NCI-H2081 treated with DMSO at 0.1 percent for 48 hours (cell line): ENCODE measurements at regions not wholly inside any gene's neighbourhood (a gene's known extent, or its start where the extent isn't known, plus 50 kb on each side); places are given as distances from the start of the nearest gene placed in this dataset.

Experiments used
- DNase-seq: peaks from one replicate; lab custom pipeline; 2025; lab: John Stamatoyannopoulos, UW

- DNase-seq: no peak
These were observed 59.6 kb upstream of the PPARA start for GRCh38 chr22:46090631-46091201.

GRCh38 chr22:46091277-46091977 lies 58.9 kb upstream of the PPARA start:
- no peak for DNase-seq

GRCh38 chr22:46092011-46092410 lies 58.3 kb upstream of the PPARA start:
- DNase-seq: no peak

- no peak for DNase-seq
These were observed 57.5 kb upstream of the PPARA start for GRCh38 chr22:46092670-46093410.

GRCh38 chr22:46093796-46094195 lies 56.5 kb upstream of the PPARA start:
- DNase-seq: no peak

- no peak for DNase-seq
These were observed 55.6 kb upstream of the PPARA start for GRCh38 chr22:46094676-46095075.

- DNase-seq: no peak
These were observed 54.3 kb upstream of the PPARA start for GRCh38 chr22:46096051-46096450.

GRCh38 chr22:46096706-46097230 lies 53.6 kb upstream of the PPARA start:
- no peak for DNase-seq

- DNase-seq: no peak
These were observed 52.9 kb upstream of the PPARA start for GRCh38 chr22:46097268-46097900.

- no peak for DNase-seq
These were observed 51.5 kb upstream of the PPARA start for GRCh38 chr22:46098525-46099475.

- no peak for DNase-seq
These were observed 50.6 kb upstream of the PPARA start for GRCh38 chr22:46099740-46100139.

GRCh38 chr22:46100401-46101105 lies 49.8 kb upstream of the PPARA start:
- DNase-seq: no peak
